H9 (cell line): ENCODE measurements at regions not wholly inside any gene's neighbourhood (a gene's known extent, or its start where the extent isn't known, plus 50 kb on each side); places are given as distances from the start of the nearest gene placed in this dataset.

Experiments used
- DNase-seq: peaks from one replicate; pipeline ENCODE4 v3.0.0-alpha.2; 2017
- H2AFZ ChIP-seq: one replicate; pipeline ENCODE4 v1.6.1; 2013; ENCODE audit warnings: mild to moderate bottlenecking, low read length, control low read depth, moderate library complexity
- H2AK5ac ChIP-seq: 2 replicates; pipeline ENCODE4 v1.6.1; 2013; ENCODE audit warnings: low read length, control low read depth, mixed read lengths; ENCODE audit not compliant: insufficient read length
- H2BK120ac ChIP-seq: one replicate; pipeline ENCODE4 v1.6.1; 2013; ENCODE audit warnings: low read depth, mild to moderate bottlenecking, low read length, control low read depth, inconsistent platforms; ENCODE audit not compliant: poor library complexity, severe bottlenecking
- H2BK12ac ChIP-seq: 2 replicates; pipeline ENCODE4 v1.6.1; 2013; ENCODE audit warnings: low read length, control low read depth, mixed read lengths, low read depth; ENCODE audit not compliant: insufficient read length
- H2BK15ac ChIP-seq: 2 replicates; pipeline ENCODE4 v1.6.1; 2013; ENCODE audit warnings: low read depth, low read length, control low read depth
- H2BK20ac ChIP-seq: one replicate; pipeline ENCODE4 v1.6.1; 2013; ENCODE audit warnings: low read depth, mild to moderate bottlenecking, low read length, control low read depth, inconsistent platforms; ENCODE audit not compliant: poor library complexity, severe bottlenecking
- H2BK5ac ChIP-seq: 2 replicates; pipeline ENCODE4 v1.6.1; 2013; ENCODE audit warnings: low read length, control low read depth, mixed read lengths; ENCODE audit not compliant: insufficient read length
- H3K14ac ChIP-seq: 2 replicates; pipeline ENCODE4 v1.6.1; 2013; ENCODE audit warnings: low read length, control low read depth; ENCODE audit not compliant: insufficient read depth
- H3K18ac ChIP-seq: 2 replicates; pipeline ENCODE4 v1.6.1; 2013; ENCODE audit warnings: low read depth, mild to moderate bottlenecking, mixed read lengths, low read length, control low read depth; ENCODE audit not compliant: insufficient read length
- H3K23ac ChIP-seq: 2 replicates; pipeline ENCODE4 v1.6.1; 2013; ENCODE audit warnings: low read length, control low read depth, mixed read lengths, low read depth; ENCODE audit not compliant: insufficient read length
- H3K23me2 ChIP-seq: 2 replicates; pipeline ENCODE4 v1.6.1; 2013; ENCODE audit warnings: low read depth, mild to moderate bottlenecking, mixed read lengths, low read length, control low read depth; ENCODE audit not compliant: insufficient read length, poor library complexity, severe bottlenecking
- H3K27ac ChIP-seq: 2 replicates; pipeline ENCODE4 v1.5.1; 2013; ENCODE audit warnings: low read length, control low read depth, mixed read lengths, low read depth; ENCODE audit not compliant: insufficient read length
- H3K27me3 ChIP-seq: 2 replicates; pipeline ENCODE4 v1.6.1; 2013; ENCODE audit warnings: low read length, control low read depth, inconsistent platforms; ENCODE audit not compliant: insufficient read depth
- H3K4ac ChIP-seq: 2 replicates; pipeline ENCODE4 v1.6.1; 2013; ENCODE audit warnings: low read depth, mild to moderate bottlenecking, control low read depth, inconsistent platforms, low read length, moderate library complexity
- H3K4me1 ChIP-seq: 2 replicates; pipeline ENCODE4 v1.6.1; 2013; ENCODE audit warnings: low read length, control low read depth, inconsistent platforms; ENCODE audit not compliant: insufficient read depth
- H3K4me2 ChIP-seq: 2 replicates; pipeline ENCODE4 v1.6.1; 2013; ENCODE audit warnings: low read length, control low read depth, mixed read lengths; ENCODE audit not compliant: insufficient read length, insufficient read depth
- H3K56ac ChIP-seq: 2 replicates; pipeline ENCODE4 v1.6.1; 2013; ENCODE audit warnings: low read depth, mild to moderate bottlenecking, mixed read lengths, low read length, control low read depth; ENCODE audit not compliant: insufficient read length
- H3K79me1 ChIP-seq: 2 replicates; pipeline ENCODE4 v1.6.1; 2013; ENCODE audit warnings: low read depth, mild to moderate bottlenecking, moderate library complexity, low read length, control low read depth, inconsistent platforms; ENCODE audit not compliant: insufficient read depth, poor library complexity, severe bottlenecking
- H3K79me2 ChIP-seq: 2 replicates; pipeline ENCODE4 v1.6.1; 2013; ENCODE audit warnings: low read length, control low read depth, inconsistent platforms; ENCODE audit not compliant: insufficient read depth
- H3K9ac ChIP-seq: 2 replicates; pipeline ENCODE4 v1.6.1; 2013; ENCODE audit warnings: low read length, control low read depth, mixed read lengths; ENCODE audit not compliant: insufficient read length; ENCODE audit errors: extremely low read depth
- H3K9me3 ChIP-seq: one replicate; pipeline ENCODE4 v1.6.1; 2013; ENCODE audit warnings: low read depth, low read length, inconsistent platforms; ENCODE audit not compliant: control insufficient read depth
- H3T11ph ChIP-seq: one replicate; pipeline ENCODE4 v1.6.1; 2013; ENCODE audit warnings: mild to moderate bottlenecking, low read length, control low read depth, inconsistent platforms
- H4K20me1 ChIP-seq: one replicate; pipeline ENCODE4 v1.6.1; 2013; ENCODE audit not compliant: control insufficient read depth, insufficient read length, insufficient read depth
- H4K5ac ChIP-seq: 2 replicates; pipeline ENCODE4 v1.6.1; 2013; ENCODE audit warnings: low read depth, mild to moderate bottlenecking, mixed read lengths, low read length, control low read depth; ENCODE audit not compliant: insufficient read length
- H4K8ac ChIP-seq: replicated peaks from 2 replicates; pipeline ENCODE4 v1.6.1; 2013; ENCODE audit warnings: low read length, control low read depth, mixed read lengths, low read depth; ENCODE audit not compliant: insufficient read length
- H4K91ac ChIP-seq: 2 replicates; pipeline ENCODE4 v1.6.1; 2013; ENCODE audit warnings: low read depth, mild to moderate bottlenecking, moderate library complexity, mixed read lengths, low read length, control low read depth; ENCODE audit not compliant: insufficient read length
- H3K27ac Mint-ChIP-seq, 3 experiments: 2 replicates in 2 of 3; 3 replicates in 1 of 3; pipeline ENCODE4 v1.8.0; 2020 to 2021; ENCODE audit warnings: mixed read lengths in 3 of 3, mild to moderate bottlenecking in 1 of 3, moderate library complexity in 1 of 3
- H3K27me3 Mint-ChIP-seq: 2 replicates; pipeline ENCODE4 v1.8.0; 2021; ENCODE audit warnings: low read depth, mild to moderate bottlenecking, moderate library complexity, mixed read lengths
- H3K36me3 Mint-ChIP-seq, 3 experiments: 2 replicates in 2 of 3; 3 replicates in 1 of 3; pipeline ENCODE4 v1.8.0; 2020 to 2021; ENCODE audit warnings: low read depth in 3 of 3, mixed read lengths in 3 of 3; ENCODE audit not compliant: insufficient read depth in 1 of 3
- H3K4me1 Mint-ChIP-seq, 2 experiments: 2 replicates each; pipeline ENCODE4 v1.8.0; 2020; ENCODE audit warnings: mixed read lengths in 2 of 2
- H3K4me3 Mint-ChIP-seq, 2 experiments: 2 replicates in 1 of 2; 3 replicates in 1 of 2; pipeline ENCODE4 v1.8.0; 2020 to 2021; ENCODE audit warnings: mild to moderate bottlenecking in 2 of 2, mixed read lengths in 2 of 2, moderate library complexity in 1 of 2
- H3K9me3 Mint-ChIP-seq, 2 experiments: 2 replicates in 1 of 2; 3 replicates in 1 of 2; pipeline ENCODE4 v1.8.0; 2020; ENCODE audit warnings: mild to moderate bottlenecking in 2 of 2, mixed read lengths in 2 of 2, moderate library complexity in 1 of 2
- CTCF ChIP-seq: fragments of 200-600 bp; sonication (generic); conservative IDR thresholded peaks from 3 replicates; pipeline ENCODE4 v1.8.0; 2021; ENCODE audit warnings: antibody characterized with exemption, mild to moderate bottlenecking
- WGBS: extraction: QIAGEN DNeasy Blood & Tissue Kit; methylation state at CpG from one replicate; pipeline ENCODE4 v1.1.7; 2013; ENCODE audit warnings: missing lambda C conversion rate, low lambda C conversion rate, mixed read lengths; ENCODE audit not compliant: insufficient read length; ENCODE audit errors: extremely low coverage; 5-methylcytosine and 5-hydroxymethylcytosine counted together

- Histone ChIP-seq H4K20me1 (no peaks in the 10 kb centered on the region), H3K9ac (no peak overlapping the region), H2BK120ac (no peak overlapping the region), H3K56ac (no peak overlapping the region), H4K91ac (no peak overlapping the region), H2AFZ (no peak overlapping the region), H3K18ac (no peak overlapping the region), H2BK15ac (no peak overlapping the region), H3K23me2 (no peaks in the 10 kb centered on the region), H3K27me3 (no peaks in the 10 kb centered on the region), H3K23ac (no peak overlapping the region), H2BK12ac (no peak overlapping the region), H3K4me2 (no peak overlapping the region), H3K4me1 (no peaks in the 10 kb centered on the region), H3K14ac (no peak overlapping the region), H3K9me3 (no peaks in the 10 kb centered on the region), H3K4ac (no peak overlapping the region), H3K27ac (no peak overlapping the region), H2BK20ac (no peak overlapping the region), H4K8ac (no peak overlapping the region), H2AK5ac (no peak overlapping the region), H4K5ac (no peak overlapping the region), H2BK5ac (no peak overlapping the region), H3K79me2 (no peaks in the 10 kb centered on the region), H3K79me1 (no peaks in the 10 kb centered on the region), H3T11ph (no peak overlapping the region)
- Mint-ChIP-seq H3K27me3 (peaks cover 31% of the 10 kb centered on the region), H3K9me3 (no peaks in the 10 kb centered on the region), H3K4me1 (no peaks in the 10 kb centered on the region), H3K4me3 (no peak overlapping the region), H3K36me3 (no peaks in the 10 kb centered on the region), H3K27ac (no peak overlapping the region)
- no CpG with 5 or more reads among the region's 5 CpGs for WGBS
- no peak for TF ChIP-seq CTCF
- DNase-seq: no peak
These were observed 224.7 kb upstream of the PHYHIPL start for GRCh38 chr10:58951746-58952145.
